ENCODE measurements at regions not wholly inside any gene's neighbourhood (a gene's known extent, or its start where the extent isn't known, plus 50 kb on each side); places are given as distances from the start of the nearest gene placed in this dataset.

DNA sequence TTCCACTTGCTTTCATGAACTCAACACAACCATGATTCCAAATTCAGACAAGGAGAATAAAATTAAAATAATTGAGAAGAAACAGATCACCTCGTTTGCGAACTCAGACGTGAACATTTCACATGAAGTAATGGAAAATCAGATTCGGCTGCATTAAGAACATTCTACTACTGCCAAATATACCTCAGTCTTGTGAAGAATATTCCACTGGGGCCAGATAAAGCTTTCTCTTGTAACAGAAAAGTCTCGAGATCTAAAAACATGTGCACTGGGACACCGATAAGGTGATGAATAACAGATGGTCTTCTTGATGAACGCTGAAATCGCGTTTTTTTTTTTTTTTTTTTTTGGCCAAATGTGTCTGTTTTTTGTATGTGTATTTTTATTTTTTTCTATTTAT, 761.1 kb downstream of the BRD1 start:
- 78 to 80% methylated on average over 9 of the region's 9 CpGs for WGBS, 2 donors
- no peaks in the 10 kb centered on the region for H3K9me3 ChIP-seq
- no peak for DNase-seq
- H3K4me3 ChIP-seq = no peak overlapping the region
- no peaks in the 10 kb centered on the region for H3K36me3 ChIP-seq
- intact Hi-C loops (cut with DNase I) = no loop called here
- TF ChIP-seq POLR2A (IDR thresholded peaks at IDR 0.05) = no peak
- TF ChIP-seq, protein P1, sequence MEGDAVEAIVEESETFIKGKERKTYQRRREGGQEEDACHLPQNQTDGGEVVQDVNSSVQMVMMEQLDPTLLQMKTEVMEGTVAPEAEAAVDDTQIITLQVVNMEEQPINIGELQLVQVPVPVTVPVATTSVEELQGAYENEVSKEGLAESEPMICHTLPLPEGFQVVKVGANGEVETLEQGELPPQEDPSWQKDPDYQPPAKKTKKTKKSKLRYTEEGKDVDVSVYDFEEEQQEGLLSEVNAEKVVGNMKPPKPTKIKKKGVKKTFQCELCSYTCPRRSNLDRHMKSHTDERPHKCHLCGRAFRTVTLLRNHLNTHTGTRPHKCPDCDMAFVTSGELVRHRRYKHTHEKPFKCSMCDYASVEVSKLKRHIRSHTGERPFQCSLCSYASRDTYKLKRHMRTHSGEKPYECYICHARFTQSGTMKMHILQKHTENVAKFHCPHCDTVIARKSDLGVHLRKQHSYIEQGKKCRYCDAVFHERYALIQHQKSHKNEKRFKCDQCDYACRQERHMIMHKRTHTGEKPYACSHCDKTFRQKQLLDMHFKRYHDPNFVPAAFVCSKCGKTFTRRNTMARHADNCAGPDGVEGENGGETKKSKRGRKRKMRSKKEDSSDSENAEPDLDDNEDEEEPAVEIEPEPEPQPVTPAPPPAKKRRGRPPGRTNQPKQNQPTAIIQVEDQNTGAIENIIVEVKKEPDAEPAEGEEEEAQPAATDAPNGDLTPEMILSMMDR (IDR thresholded peaks at IDR 0.05) = no peak
- TF ChIP-seq POLR2AphosphoS5 (IDR thresholded peaks at IDR 0.05) = peak in 1 of 4 donors; percentile 26
- H3K4me1 ChIP-seq = no peaks in the 10 kb centered on the region
- H3K27ac ChIP-seq = no peak overlapping the region
- peaks cover 0 to 20% (median 4%) of the 10 kb centered on the region in 3 donors for H3K27me3 ChIP-seq

DNA sequence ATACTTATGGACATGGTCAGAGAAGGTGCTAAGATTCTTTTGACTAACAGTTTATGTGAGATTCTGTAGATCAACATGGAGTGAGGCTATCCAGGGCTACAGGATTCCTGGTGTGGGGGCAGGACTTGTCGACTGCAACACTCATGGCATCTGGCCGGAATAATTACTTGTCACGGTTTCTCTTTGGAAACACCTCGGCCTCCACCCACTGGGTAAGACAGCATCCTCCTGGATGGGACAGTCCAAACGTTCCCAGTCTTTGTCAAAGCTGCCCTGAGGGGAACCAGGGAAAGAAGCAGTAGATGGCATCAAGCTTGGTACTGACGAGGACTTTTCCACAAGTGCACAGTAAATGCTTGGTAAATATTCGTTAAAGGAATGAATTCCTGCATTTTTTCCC, 762.8 kb downstream of the BRD1 start:
- no peak overlapping the region for H3K27ac ChIP-seq
- no peaks in the 10 kb centered on the region for H3K9me3 ChIP-seq
- WGBS, 2 donors = 65 to 75% methylated on average over 7 of the region's 7 CpGs
- H3K4me1 ChIP-seq = no peaks in the 10 kb centered on the region
- peaks cover 0 to 28% (median 4%) of the 10 kb centered on the region in 3 donors for H3K27me3 ChIP-seq
- intact Hi-C loops (cut with DNase I) = no loop called here
- DNase-seq = peak; percentile 18
- H3K4me3 ChIP-seq = no peak overlapping the region
- no peak for TF ChIP-seq POLR2AphosphoS5 (IDR thresholded peaks at IDR 0.05)
- no peak for TF ChIP-seq POLR2A (IDR thresholded peaks at IDR 0.05)
- TF ChIP-seq, protein P1 (IDR thresholded peaks at IDR 0.05) = no peak
- TF ChIP-seq EP300 (IDR thresholded peaks at IDR 0.05) = no peak
- H3K36me3 ChIP-seq = no peaks in the 10 kb centered on the region

DNA sequence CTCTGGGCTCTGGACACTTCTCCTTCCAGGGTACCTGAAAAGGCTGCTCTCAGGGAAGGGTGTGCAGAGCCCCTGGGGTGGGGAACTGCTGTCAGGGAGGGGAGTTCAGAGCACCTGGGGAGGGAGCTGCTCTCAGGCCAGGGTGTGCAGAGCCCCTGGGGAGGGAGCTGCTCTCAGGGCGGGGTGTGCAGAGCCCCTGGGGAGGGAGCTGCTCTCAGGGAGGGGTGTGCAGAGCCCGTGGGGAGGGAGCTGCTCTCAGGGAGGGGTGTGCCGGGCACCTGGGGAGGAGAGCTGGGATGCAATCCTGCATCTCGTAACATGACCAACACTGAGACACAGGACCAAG, 764.2 kb downstream of the BRD1 start:
- Histone ChIP-seq H3K27me3 (peaks cover 0 to 34% (median 4%) of the 10 kb centered on the region in 3 donors), H3K27ac (no peak overlapping the region), H3K9me3 (no peaks in the 10 kb centered on the region), H3K4me3 (no peak overlapping the region), H3K36me3 (no peaks in the 10 kb centered on the region), H3K4me1 (no peaks in the 10 kb centered on the region)
- intact Hi-C loops (cut with DNase I) = no loop called here
- no peak for TF ChIP-seq EP300 (IDR thresholded peaks at IDR 0.05)
- TF ChIP-seq POLR2AphosphoS5 (IDR thresholded peaks at IDR 0.05) = no peak
- TF ChIP-seq, protein P1 (IDR thresholded peaks at IDR 0.05) = no peak
- no peak for TF ChIP-seq POLR2A (IDR thresholded peaks at IDR 0.05)
- WGBS, 2 donors = 36 to 60% methylated on average over 4 of the region's 4 CpGs
- peak; percentile 19 for DNase-seq

DNA sequence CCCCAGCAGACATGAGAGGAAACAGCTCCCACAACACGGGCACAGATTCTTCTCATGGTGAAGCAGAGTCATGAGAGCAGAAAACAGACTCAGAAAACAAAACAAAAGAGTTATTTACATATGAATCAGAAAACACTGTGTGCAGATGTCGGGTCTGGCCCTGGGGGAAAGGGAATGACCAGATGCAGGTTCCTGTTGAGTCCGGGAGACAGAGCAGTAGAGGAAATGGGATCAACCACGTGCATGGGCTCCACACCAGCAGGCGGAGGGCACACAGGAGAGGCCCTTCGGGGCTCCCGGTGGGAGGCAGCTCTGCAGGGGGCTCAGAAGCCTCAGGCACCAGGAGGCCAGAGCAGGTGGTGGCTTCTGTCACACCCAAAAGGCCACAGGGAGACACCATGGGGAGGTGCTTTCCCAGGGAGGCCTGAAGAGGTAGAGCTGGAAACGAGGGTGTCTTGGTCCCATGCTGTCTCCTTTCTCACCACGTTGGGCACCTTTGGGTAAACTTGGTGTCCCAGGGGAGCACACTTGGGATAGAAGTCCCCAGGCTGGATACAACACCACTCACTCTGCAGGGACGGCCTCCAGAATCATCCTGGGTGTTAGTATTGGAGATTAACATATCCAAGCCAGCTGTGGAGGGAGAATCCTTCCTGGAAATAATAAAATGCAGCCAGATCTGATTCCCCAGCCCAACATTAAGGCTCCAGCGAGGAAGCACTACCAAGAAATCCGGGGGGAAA, 764.7 kb downstream of the BRD1 start:
- no peak overlapping the region for H3K27ac ChIP-seq
- H3K27me3 ChIP-seq = peaks cover 0 to 37% (median 4%) of the 10 kb centered on the region in 3 donors
- H3K36me3 ChIP-seq = no peaks in the 10 kb centered on the region
- WGBS, 2 donors = 45 to 48% methylated on average over 12 of the region's 12 CpGs
- TF ChIP-seq, protein P1 (IDR thresholded peaks at IDR 0.05) = no peak
- no peak for TF ChIP-seq POLR2AphosphoS5 (IDR thresholded peaks at IDR 0.05)
- no peak for TF ChIP-seq EP300 (IDR thresholded peaks at IDR 0.05)
- TF ChIP-seq POLR2A (IDR thresholded peaks at IDR 0.05) = no peak
- DNase-seq = peak; percentile 33
- intact Hi-C loops (cut with DNase I) = no loop called here
- H3K4me1 ChIP-seq = no peaks in the 10 kb centered on the region
- no peaks in the 10 kb centered on the region for H3K9me3 ChIP-seq
- H3K4me3 ChIP-seq = no peak overlapping the region
